Caco-2 (cell line): ENCODE measurements at regions not wholly inside any gene's neighbourhood (a gene's known extent, or its start where the extent isn't known, plus 50 kb on each side); places are given as distances from the start of the nearest gene placed in this dataset.

Source experiments
- BruUV-seq: library from RNA; stranded (reverse); fragments of 400-500 nt; replicated peaks from 2 replicates; lab custom pipeline; 2021; lab: Mats Ljungman, UMichigan
- CTCF ChIA-PET: fragments of 300-600 bp; sonication (Branson Sonifier 250); formaldehyde crosslinking; loops from one replicate; lab custom pipeline; 2022; ENCODE audit warnings: antibody characterized with exemption; lab: Charles Lee
- POLR2A ChIA-PET: fragments of 300-600 bp; sonication (Branson Sonifier 250); formaldehyde crosslinking; loops from one replicate; lab custom pipeline; 2022; ENCODE audit warnings: antibody characterized with exemption; lab: Charles Lee
- DNase-seq, 2 experiments: peaks; one replicate each; pipeline versions ENCODE4 v3.0.0 to v3.0.0-alpha.2; 2020 to 2022
- H3K27me3 ChIP-seq: replicated peaks from 2 replicates; pipeline ENCODE4 v1.6.0; 2011; ENCODE audit warnings: low read length; ENCODE audit not compliant: control insufficient read depth, insufficient read depth
- H3K36me3 ChIP-seq: 2 replicates; pipeline ENCODE4 v1.5.1; 2011; ENCODE audit warnings: low read length; ENCODE audit not compliant: control insufficient read depth, insufficient read depth
- H3K4me1 ChIP-seq: fragments of 250-450 bp; sonication (Bioruptor Pico); 2 replicates; pipeline ENCODE4 v1.5.1; 2020; ENCODE audit warnings: mild to moderate bottlenecking
- H3K4me3 ChIP-seq: 2 replicates; pipeline ENCODE4 v1.5.1; 2011; ENCODE audit warnings: low read depth, mild to moderate bottlenecking, control low read depth, low read length
- H3K9me3 ChIP-seq: fragments of 250-450 bp; sonication (Bioruptor Pico); 2 replicates; pipeline ENCODE4 v1.5.1; 2020; ENCODE audit warnings: mild to moderate bottlenecking, moderate library complexity
- H3K27ac Mint-ChIP-seq: one replicate; pipeline ENCODE4 v1.8.0; 2022; ENCODE audit warnings: mixed read lengths; ENCODE audit not compliant: unreplicated experiment
- H3K27me3 Mint-ChIP-seq: one replicate; pipeline ENCODE4 v1.8.0; 2022; ENCODE audit warnings: mixed read lengths; ENCODE audit not compliant: insufficient read depth, unreplicated experiment
- H3K36me3 Mint-ChIP-seq: one replicate; pipeline ENCODE4 v1.8.0; 2022; ENCODE audit warnings: mild to moderate bottlenecking, mixed read lengths; ENCODE audit not compliant: insufficient read depth, unreplicated experiment
- H3K4me1 Mint-ChIP-seq: one replicate; pipeline ENCODE4 v1.8.0; 2022; ENCODE audit warnings: low read depth, mixed read lengths; ENCODE audit not compliant: unreplicated experiment
- H3K4me3 Mint-ChIP-seq: one replicate; pipeline ENCODE4 v1.8.0; 2022; ENCODE audit warnings: mild to moderate bottlenecking, moderate library complexity, mixed read lengths; ENCODE audit not compliant: unreplicated experiment
- H3K9me3 Mint-ChIP-seq: one replicate; pipeline ENCODE4 v1.8.0; 2022; ENCODE audit warnings: mixed read lengths; ENCODE audit not compliant: unreplicated experiment
- intact Hi-C: fragments of 100-400 bp; cut with micrococcal nuclease; formaldehyde crosslinking; loops from one replicate; pipeline ENCODE4 v1.10.0; 2022; ENCODE audit not compliant: unreplicated experiment
- TF ChIP-seq, protein P1 (sequence below), 2 experiments: fragments of 200-600 bp in 1 of 2; IDR thresholded peaks; 1 replicate in 1 of 2; 2 replicates in 1 of 2; pipeline versions ENCODE4 v1.5.1 to v1.8.0; 2011 to 2022; ENCODE audit warnings: antibody characterized with exemption in 1 of 2, control low read depth in 1 of 2, inconsistent platforms in 1 of 2, low read depth in 1 of 2, low read length in 1 of 2, mild to moderate bottlenecking in 1 of 2, moderate library complexity in 1 of 2; ENCODE audit not compliant: insufficient read depth in 1 of 2, severe bottlenecking in 1 of 2, unreplicated experiment in 1 of 2

DNA sequence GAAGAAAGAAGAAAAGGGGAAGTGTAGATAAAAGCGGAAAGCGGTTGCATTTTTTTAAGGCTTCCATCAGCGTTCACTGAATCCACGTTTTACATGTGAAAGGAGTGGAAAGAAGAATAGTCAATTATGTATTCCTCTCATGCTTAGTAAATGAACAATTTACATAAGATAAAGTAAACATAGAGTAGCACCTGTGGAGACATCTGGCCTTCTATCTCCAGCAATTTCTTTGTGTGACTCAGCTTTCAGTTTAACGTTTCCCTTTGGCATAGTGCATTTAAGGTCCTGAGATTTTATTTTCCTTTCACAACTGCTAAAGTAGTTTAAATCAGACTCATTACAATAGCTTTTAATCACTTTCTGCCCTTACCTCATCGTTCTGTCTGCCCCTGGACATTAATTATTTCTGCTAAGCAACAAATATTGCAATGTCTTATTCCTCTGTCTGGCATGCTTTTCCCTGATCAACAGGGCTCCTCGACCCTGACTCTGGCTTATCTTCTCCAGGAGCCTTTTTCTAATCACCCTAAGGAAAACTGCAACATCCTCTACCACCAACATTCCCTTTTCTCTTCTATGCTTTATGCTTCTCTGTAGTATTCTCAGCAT, 383.5 kb upstream of the VWC2 start:
- no TSS peak for BruUV-seq
- ChIA-PET CTCF (no interaction called here), POLR2A (no interaction called here)
- Mint-ChIP-seq H3K9me3 (no peaks in the 10 kb centered on the region), H3K4me1 (no peaks in the 10 kb centered on the region), H3K27ac (no peak overlapping the region), H3K4me3 (no peak overlapping the region), H3K27me3 (peaks cover 5% of the 10 kb centered on the region), H3K36me3 (no peaks in the 10 kb centered on the region)
- no peak overlapping the region for H3K4me3 ChIP-seq
- no peaks in the 10 kb centered on the region for H3K27me3 ChIP-seq
- no peaks in the 10 kb centered on the region for H3K4me1 ChIP-seq
- TF ChIP-seq, protein P1, sequence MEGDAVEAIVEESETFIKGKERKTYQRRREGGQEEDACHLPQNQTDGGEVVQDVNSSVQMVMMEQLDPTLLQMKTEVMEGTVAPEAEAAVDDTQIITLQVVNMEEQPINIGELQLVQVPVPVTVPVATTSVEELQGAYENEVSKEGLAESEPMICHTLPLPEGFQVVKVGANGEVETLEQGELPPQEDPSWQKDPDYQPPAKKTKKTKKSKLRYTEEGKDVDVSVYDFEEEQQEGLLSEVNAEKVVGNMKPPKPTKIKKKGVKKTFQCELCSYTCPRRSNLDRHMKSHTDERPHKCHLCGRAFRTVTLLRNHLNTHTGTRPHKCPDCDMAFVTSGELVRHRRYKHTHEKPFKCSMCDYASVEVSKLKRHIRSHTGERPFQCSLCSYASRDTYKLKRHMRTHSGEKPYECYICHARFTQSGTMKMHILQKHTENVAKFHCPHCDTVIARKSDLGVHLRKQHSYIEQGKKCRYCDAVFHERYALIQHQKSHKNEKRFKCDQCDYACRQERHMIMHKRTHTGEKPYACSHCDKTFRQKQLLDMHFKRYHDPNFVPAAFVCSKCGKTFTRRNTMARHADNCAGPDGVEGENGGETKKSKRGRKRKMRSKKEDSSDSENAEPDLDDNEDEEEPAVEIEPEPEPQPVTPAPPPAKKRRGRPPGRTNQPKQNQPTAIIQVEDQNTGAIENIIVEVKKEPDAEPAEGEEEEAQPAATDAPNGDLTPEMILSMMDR (IDR thresholded peaks at IDR 0.05; ENCODE audit: insufficient read depth in 1 of 2, low read depth in 1 of 2, low read length in 1 of 2, severe bottlenecking in 1 of 2, unreplicated experiment in 1 of 2) = no peak
- no peaks in the 10 kb centered on the region; the same call in 1 of the 2 replicates for H3K36me3 ChIP-seq
- intact Hi-C loops = no loop called here
- DNase-seq = no peak
- no peaks in the 10 kb centered on the region for H3K9me3 ChIP-seq

- H3K9me3 Mint-ChIP-seq = no peaks in the 10 kb centered on the region
- POLR2A ChIA-PET = no interaction called here
- H3K36me3 ChIP-seq = no peaks in the 10 kb centered on the region; the same call in 1 of the 2 replicates
- H3K4me1 ChIP-seq = no peaks in the 10 kb centered on the region
- H3K4me3 Mint-ChIP-seq = no peak overlapping the region
- H3K27me3 ChIP-seq = no peaks in the 10 kb centered on the region
- no peaks in the 10 kb centered on the region for H3K36me3 Mint-ChIP-seq
- H3K27ac Mint-ChIP-seq = no peak overlapping the region
- CTCF ChIA-PET = no interaction called here
- no peaks in the 10 kb centered on the region for H3K9me3 ChIP-seq
- intact Hi-C loops = no loop called here
- BruUV-seq = no TSS peak
- DNase-seq = no peak
- peaks cover 5% of the 10 kb centered on the region for H3K27me3 Mint-ChIP-seq
- H3K4me1 Mint-ChIP-seq = no peaks in the 10 kb centered on the region
- no peak overlapping the region for H3K4me3 ChIP-seq
- TF ChIP-seq, protein P1 (IDR thresholded peaks at IDR 0.05; ENCODE audit: insufficient read depth in 1 of 2, low read depth in 1 of 2, low read length in 1 of 2, severe bottlenecking in 1 of 2, unreplicated experiment in 1 of 2) = no peak
Observed at GRCh38 chr7:49396229-49396628, 377.2 kb upstream of the VWC2 start.

DNA sequence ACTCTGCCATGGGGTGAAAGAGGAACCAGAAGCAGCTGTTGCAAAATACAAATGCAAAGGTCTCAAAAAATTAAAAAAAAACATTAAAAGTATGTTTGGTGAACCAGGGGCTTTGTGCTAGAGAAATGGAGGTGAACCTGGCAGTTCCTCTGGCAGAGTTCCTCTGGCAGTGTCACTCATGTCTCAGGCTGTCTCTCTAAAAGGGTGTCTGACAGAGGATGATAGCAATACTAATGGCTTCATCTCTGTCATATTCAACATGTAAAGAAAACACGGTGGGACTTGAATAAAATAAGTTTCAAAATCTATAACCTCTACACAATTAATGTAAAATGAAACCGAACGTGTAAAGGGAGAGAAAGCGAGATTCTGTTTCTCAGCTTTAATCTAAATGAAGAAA, 375.7 kb upstream of the VWC2 start:
- H3K9me3 Mint-ChIP-seq = no peaks in the 10 kb centered on the region
- no peak overlapping the region for H3K4me3 ChIP-seq
- ChIA-PET CTCF (no interaction called here), POLR2A (no interaction called here)
- no peaks in the 10 kb centered on the region for H3K27me3 ChIP-seq
- H3K4me1 Mint-ChIP-seq = no peaks in the 10 kb centered on the region
- intact Hi-C loops = no loop called here
- TF ChIP-seq, protein P1 (IDR thresholded peaks at IDR 0.05; ENCODE audit: insufficient read depth in 1 of 2, low read depth in 1 of 2, low read length in 1 of 2, severe bottlenecking in 1 of 2, unreplicated experiment in 1 of 2) = no peak
- no peak overlapping the region for H3K27ac Mint-ChIP-seq
- no peak overlapping the region for H3K4me3 Mint-ChIP-seq
- no TSS peak for BruUV-seq
- DNase-seq = no peak
- peaks cover 5% of the 10 kb centered on the region for H3K27me3 Mint-ChIP-seq
- H3K9me3 ChIP-seq = 0 out of 2 replicates have a peak, but pooled peaks cover 4% of the 10 kb centered on the region
- no peaks in the 10 kb centered on the region; the same call in 1 of the 2 replicates for H3K36me3 ChIP-seq
- no peaks in the 10 kb centered on the region for H3K4me1 ChIP-seq
- no peaks in the 10 kb centered on the region for H3K36me3 Mint-ChIP-seq
